T-helper 2 cell treated with Interferon-gamma antibody and Interleukin-4, amounts not matched to agents 5 μg/mL and 100 μg/mL, for 36 hours (primary cell): ENCODE measurements at regions not wholly inside any gene's neighbourhood (a gene's known extent, or its start where the extent isn't known, plus 50 kb on each side); places are given as distances from the start of the nearest gene placed in this dataset.
"Not testable (repeated sequence)": the region's sequence is repeated elsewhere in the genome, so short reads cannot be mapped to it uniquely, and the experiment has no call there.

Experiments used
- DNase-seq: peaks from one replicate; pipeline ENCODE4 v3.0.0; 2021; ENCODE audit warnings: low spot score
- H3K27ac Mint-ChIP-seq: one replicate; pipeline ENCODE4 v1.8.0; 2021; ENCODE audit warnings: mild to moderate bottlenecking, mixed read lengths
- H3K27me3 Mint-ChIP-seq: one replicate; pipeline ENCODE4 v1.8.0; 2021; ENCODE audit warnings: low read depth, mixed read lengths
- H3K36me3 Mint-ChIP-seq: one replicate; pipeline ENCODE4 v1.8.0; 2021; ENCODE audit warnings: low read depth, mixed read lengths
- H3K4me1 Mint-ChIP-seq: one replicate; pipeline ENCODE4 v1.8.0; 2021; ENCODE audit warnings: low read depth, mixed read lengths
- H3K4me3 Mint-ChIP-seq: one replicate; pipeline ENCODE4 v1.8.0; 2022; ENCODE audit warnings: mild to moderate bottlenecking, moderate library complexity, mixed read lengths
- H3K9me3 Mint-ChIP-seq: one replicate; pipeline ENCODE4 v1.8.0; 2021; ENCODE audit warnings: mixed read lengths

- no peaks in the 10 kb centered on the region for H3K36me3 Mint-ChIP-seq
Measured at GRCh38 chr6:133062696-133063306, 178.4 kb upstream of the EYA4 start.

GRCh38 chr6:133067960-133068359 lies 173.2 kb upstream of the EYA4 start:
- no peaks in the 10 kb centered on the region for H3K27me3 Mint-ChIP-seq
- no peaks in the 10 kb centered on the region for H3K4me1 Mint-ChIP-seq
- H3K27ac Mint-ChIP-seq: no peak overlapping the region
- H3K4me3 Mint-ChIP-seq: no peak overlapping the region
- no peaks in the 10 kb centered on the region for H3K36me3 Mint-ChIP-seq
- DNase-seq: no peak
- H3K9me3 Mint-ChIP-seq: no peaks in the 10 kb centered on the region

More at GRCh38 chr6:133062696-133063306, 178.4 kb upstream of the EYA4 start:
- Mint-ChIP-seq H3K9me3 (no peaks in the 10 kb centered on the region), H3K4me1 (no peaks in the 10 kb centered on the region), H3K27ac (no peak overlapping the region), H3K27me3 (no peaks in the 10 kb centered on the region), H3K4me3 (no peak overlapping the region)
- DNase-seq: no peak

- no peak overlapping the region for H3K27ac Mint-ChIP-seq
- no peak for DNase-seq
- no peak overlapping the region for H3K4me3 Mint-ChIP-seq
- H3K27me3 Mint-ChIP-seq: no peaks in the 10 kb centered on the region
- no peaks in the 10 kb centered on the region for H3K36me3 Mint-ChIP-seq
- no peaks in the 10 kb centered on the region for H3K9me3 Mint-ChIP-seq
- H3K4me1 Mint-ChIP-seq: no peaks in the 10 kb centered on the region
Measured at GRCh38 chr6:133070410-133071043, 170.6 kb upstream of the EYA4 start.

- H3K4me3 Mint-ChIP-seq: no peak overlapping the region
- no peaks in the 10 kb centered on the region for H3K4me1 Mint-ChIP-seq
- no peak for DNase-seq
- H3K27me3 Mint-ChIP-seq: no peaks in the 10 kb centered on the region
- H3K27ac Mint-ChIP-seq: no peak overlapping the region
- H3K9me3 Mint-ChIP-seq: no peaks in the 10 kb centered on the region
- H3K36me3 Mint-ChIP-seq: no peaks in the 10 kb centered on the region
Measured at GRCh38 chr6:133079901-133080300, 161.3 kb upstream of the EYA4 start.

GRCh38 chr6:133083248-133083967 lies 157.7 kb upstream of the EYA4 start:
- DNase-seq: no peak
- Mint-ChIP-seq H3K9me3 (no peaks in the 10 kb centered on the region), H3K36me3 (no peaks in the 10 kb centered on the region), H3K4me3 (no peak overlapping the region), H3K27ac (no peak overlapping the region), H3K27me3 (no peaks in the 10 kb centered on the region), H3K4me1 (no peaks in the 10 kb centered on the region)

- Mint-ChIP-seq H3K27ac (no peak overlapping the region), H3K4me1 (no peaks in the 10 kb centered on the region), H3K36me3 (no peaks in the 10 kb centered on the region), H3K27me3 (no peaks in the 10 kb centered on the region), H3K9me3 (no peaks in the 10 kb centered on the region), H3K4me3 (no peak overlapping the region)
- DNase-seq: no peak
Measured at GRCh38 chr6:133085471-133085870, 155.7 kb upstream of the EYA4 start.

GRCh38 chr6:133085896-133086295 lies 155.3 kb upstream of the EYA4 start:
- Mint-ChIP-seq H3K27me3 (no peaks in the 10 kb centered on the region), H3K36me3 (no peaks in the 10 kb centered on the region), H3K9me3 (no peaks in the 10 kb centered on the region), H3K4me1 (no peaks in the 10 kb centered on the region), H3K27ac (no peak overlapping the region), H3K4me3 (no peak overlapping the region)
- DNase-seq: no peak

GRCh38 chr6:133088931-133089695 lies 152.0 kb upstream of the EYA4 start:
- Mint-ChIP-seq H3K27ac (no peak overlapping the region), H3K27me3 (no peaks in the 10 kb centered on the region), H3K4me1 (no peaks in the 10 kb centered on the region), H3K9me3 (no peaks in the 10 kb centered on the region), H3K36me3 (no peaks in the 10 kb centered on the region), H3K4me3 (no peak overlapping the region)
- no peak for DNase-seq

GRCh38 chr6:133092199-133092598 lies 149.0 kb upstream of the EYA4 start:
- Mint-ChIP-seq H3K4me1 (no peaks in the 10 kb centered on the region), H3K27ac (no peak overlapping the region), H3K4me3 (no peak overlapping the region), H3K36me3 (no peaks in the 10 kb centered on the region), H3K9me3 (no peaks in the 10 kb centered on the region), H3K27me3 (no peaks in the 10 kb centered on the region)
- no peak for DNase-seq

GRCh38 chr6:133092771-133093170 lies 148.4 kb upstream of the EYA4 start:
- no peaks in the 10 kb centered on the region for H3K36me3 Mint-ChIP-seq
- H3K9me3 Mint-ChIP-seq: no peaks in the 10 kb centered on the region
- no peak for DNase-seq
- no peaks in the 10 kb centered on the region for H3K4me1 Mint-ChIP-seq
- no peak overlapping the region for H3K27ac Mint-ChIP-seq
- no peak overlapping the region for H3K4me3 Mint-ChIP-seq
- no peaks in the 10 kb centered on the region for H3K27me3 Mint-ChIP-seq

GRCh38 chr6:133093211-133093610 lies 147.9 kb upstream of the EYA4 start:
- DNase-seq, H3K36me3 Mint-ChIP-seq, H3K4me3 Mint-ChIP-seq, H3K9me3 Mint-ChIP-seq, H3K27ac Mint-ChIP-seq, H3K27me3 Mint-ChIP-seq, H3K4me1 Mint-ChIP-seq: not testable (repeated sequence)

- Mint-ChIP-seq H3K36me3 (no peaks in the 10 kb centered on the region), H3K4me3 (no peak overlapping the region), H3K27ac (no peak overlapping the region), H3K4me1 (no peaks in the 10 kb centered on the region), H3K27me3 (no peaks in the 10 kb centered on the region), H3K9me3 (no peaks in the 10 kb centered on the region)
- DNase-seq: no peak
Measured at GRCh38 chr6:133093956-133094355, 147.2 kb upstream of the EYA4 start.

GRCh38 chr6:133097208-133097607 lies 143.9 kb upstream of the EYA4 start:
- Mint-ChIP-seq H3K36me3 (no peaks in the 10 kb centered on the region), H3K27me3 (no peaks in the 10 kb centered on the region), H3K4me1 (no peaks in the 10 kb centered on the region), H3K9me3 (no peaks in the 10 kb centered on the region), H3K4me3 (no peak overlapping the region), H3K27ac (no peak overlapping the region)
- DNase-seq: no peak

GRCh38 chr6:133099573-133099972 lies 141.6 kb upstream of the EYA4 start:
- no peak for DNase-seq
- no peaks in the 10 kb centered on the region for H3K4me1 Mint-ChIP-seq
- no peaks in the 10 kb centered on the region for H3K27me3 Mint-ChIP-seq
- H3K27ac Mint-ChIP-seq: no peak overlapping the region
- no peak overlapping the region for H3K4me3 Mint-ChIP-seq
- no peaks in the 10 kb centered on the region for H3K36me3 Mint-ChIP-seq
- H3K9me3 Mint-ChIP-seq: no peaks in the 10 kb centered on the region
